Activated CD8-positive, alpha-beta memory T cell treated with anti-CD3 and anti-CD28 coated beads for 1 hour (primary cell): ENCODE measurements at regions not wholly inside any gene's neighbourhood (a gene's known extent, or its start where the extent isn't known, plus 50 kb on each side); places are given as distances from the start of the nearest gene placed in this dataset.
"Not testable (repeated sequence)": the region's sequence is repeated elsewhere in the genome, so short reads cannot be mapped to it uniquely, and the experiment has no call there.

Experiments
- DNase-seq, 2 donors: peaks; one replicate each; pipeline ENCODE4 v3.0.0-alpha.2; 2020; ENCODE audit warnings: low read depth in 1 of 2; ENCODE audit errors: extremely low read depth in 1 of 2

DNA sequence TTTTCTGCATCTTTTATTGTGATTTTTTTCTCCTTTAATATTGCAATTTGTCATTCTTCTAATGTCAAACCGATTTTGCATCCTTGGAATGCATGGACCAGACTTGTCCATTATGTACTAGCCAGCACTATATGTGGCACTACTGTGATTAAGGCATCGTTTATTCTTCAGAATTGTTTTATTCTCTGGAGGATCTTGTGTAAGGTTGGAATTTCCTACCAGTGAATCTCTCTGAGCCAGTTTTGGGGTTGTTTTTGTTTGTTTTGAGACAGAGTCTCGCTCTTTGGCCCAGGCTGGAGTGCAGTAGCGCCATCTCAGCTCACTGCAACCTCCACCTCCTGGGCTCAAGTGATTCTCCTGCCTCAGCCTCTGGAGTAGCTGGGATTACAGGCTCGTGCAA lies 58.5 kb downstream of the IGLL5 start:
- no peak for DNase-seq

- no peak for DNase-seq
Measured at GRCh38 chr22:22948651-22949571, 61.3 kb downstream of the IGLL5 start.

DNA sequence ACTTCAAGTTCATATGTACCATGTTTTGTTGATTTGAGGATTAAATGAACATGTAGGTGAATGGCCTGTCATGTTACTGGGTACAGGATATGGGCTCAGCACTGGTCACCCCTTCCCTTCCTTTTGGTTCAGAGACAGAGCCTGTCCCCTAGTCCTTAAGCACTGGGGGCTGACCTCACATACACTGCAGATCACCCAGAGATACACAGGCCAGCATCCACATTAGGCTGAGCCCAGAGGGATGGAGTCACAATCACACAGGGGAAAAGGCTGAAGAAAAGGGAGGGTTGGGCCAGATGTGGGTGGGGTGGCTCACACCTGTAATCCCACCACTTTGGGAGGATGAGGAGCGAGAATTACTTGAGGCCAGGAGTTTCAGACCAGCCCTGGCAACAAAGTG lies 62.3 kb downstream of the IGLL5 start:
- no peak for DNase-seq

DNA sequence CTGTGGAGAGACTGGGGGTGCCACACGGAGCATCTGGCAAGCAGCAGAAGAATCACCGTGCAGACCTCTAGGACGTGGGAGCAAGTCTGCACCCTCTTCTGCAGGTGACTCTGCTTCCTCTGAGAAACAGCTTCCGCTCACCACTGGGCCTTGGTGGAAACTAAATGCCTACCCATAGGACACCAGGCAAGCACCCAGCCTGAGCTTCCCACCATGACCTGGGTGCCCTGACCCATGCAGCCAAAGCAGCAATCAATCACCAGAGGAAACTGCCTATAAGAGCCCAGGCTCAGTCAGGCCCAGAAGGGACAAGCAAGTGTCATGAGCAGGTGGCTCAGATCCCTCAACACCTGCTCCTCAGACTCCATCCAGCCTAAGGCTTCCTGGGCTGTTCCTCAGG lies 63.4 kb downstream of the IGLL5 start:
- no peak for DNase-seq

- no peak for DNase-seq
Measured at GRCh38 chr22:22952531-22953280, 65.1 kb downstream of the IGLL5 start.

DNA sequence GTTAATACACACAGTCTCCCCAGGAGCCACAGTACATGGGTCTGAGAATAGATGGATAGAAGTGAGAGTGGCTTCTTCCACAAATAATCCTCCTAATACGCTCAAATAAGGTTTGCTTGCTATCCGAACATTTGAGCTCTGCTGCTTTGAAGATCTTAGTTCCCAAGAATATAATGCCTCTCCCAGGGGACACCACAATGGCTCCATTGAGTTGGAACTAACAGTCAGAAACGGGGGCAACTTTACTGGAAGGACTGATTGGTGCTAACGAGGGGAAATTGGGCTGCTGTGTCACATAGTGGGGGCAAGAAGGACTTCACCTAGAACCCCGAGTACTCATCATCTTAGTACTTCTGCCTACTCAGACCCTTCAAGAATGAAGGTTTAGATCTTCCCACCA lies 66.2 kb downstream of the IGLL5 start:
- no peak for DNase-seq

- no peak for DNase-seq
Measured at GRCh38 chr22:22954656-22955055, 67.0 kb downstream of the IGLL5 start.

GRCh38 chr22:22955276-22955798 lies 67.7 kb downstream of the IGLL5 start:
- DNase-seq: no peak

- peak; percentile 27 to 41 for DNase-seq
Measured at GRCh38 chr22:22955866-22956535, 68.4 kb downstream of the IGLL5 start.

DNA sequence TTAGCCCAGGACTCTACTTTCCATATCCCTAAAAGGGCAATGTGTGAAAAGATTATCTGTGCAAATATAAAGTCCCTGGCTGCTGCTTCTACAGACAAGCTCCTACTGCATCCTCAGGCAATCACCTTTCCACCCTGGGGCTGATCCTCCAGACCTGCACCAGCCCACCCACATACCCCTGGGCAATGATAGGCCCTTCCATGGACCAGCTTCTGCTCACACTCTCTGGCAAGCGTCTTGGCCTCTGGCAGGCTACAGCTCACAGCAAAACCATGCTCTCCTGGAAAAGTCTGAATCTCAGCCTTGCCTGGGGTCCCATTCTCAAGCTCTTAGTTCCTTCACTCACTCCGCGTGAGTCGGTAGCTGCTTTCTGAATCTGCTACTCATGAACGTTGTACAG lies 69.5 kb downstream of the IGLL5 start:
- no peak for DNase-seq

- DNase-seq: no peak
Measured at GRCh38 chr22:22958621-22959020, 71.0 kb downstream of the IGLL5 start.

- DNase-seq: peak; percentile 50 to 56
Measured at GRCh38 chr22:22959147-22959827, 71.7 kb downstream of the IGLL5 start.

DNA sequence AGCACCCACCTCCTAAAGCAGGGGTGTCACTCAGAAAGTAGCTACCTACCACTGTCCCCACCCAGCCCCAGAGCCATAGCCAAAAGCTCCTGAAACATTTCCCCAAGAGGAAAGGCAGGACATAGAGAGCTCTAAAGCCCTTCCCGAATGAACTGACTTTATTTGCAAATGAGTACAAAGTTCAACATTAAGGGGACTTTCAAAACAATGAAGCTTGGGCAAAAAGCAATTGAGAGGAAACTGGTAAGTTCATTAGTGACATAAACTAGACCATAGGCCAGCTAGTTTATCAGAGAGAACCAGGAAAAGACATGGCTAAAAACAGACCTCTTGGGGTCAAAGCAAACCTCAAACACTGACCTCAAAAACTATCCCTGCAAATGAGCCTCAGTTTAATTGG lies 72.7 kb downstream of the IGLL5 start:
- DNase-seq: no peak

DNA sequence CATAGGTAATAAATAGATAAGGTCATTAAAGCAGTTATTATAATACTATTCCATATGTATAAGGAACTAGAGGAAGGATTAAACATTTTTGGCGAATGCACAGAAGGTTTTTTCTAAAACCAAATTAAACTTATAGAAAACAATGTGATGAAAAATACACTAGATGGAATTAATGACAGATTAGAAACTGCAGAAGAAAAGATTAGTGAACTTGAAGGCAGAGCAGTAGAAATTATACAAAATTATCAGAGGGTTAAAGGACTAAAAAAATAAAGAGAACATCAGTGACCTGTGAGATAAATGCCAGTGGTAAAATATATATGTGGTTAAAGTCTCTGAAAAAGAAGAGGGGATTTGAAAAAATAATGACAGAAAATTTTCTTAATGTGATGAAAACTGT lies 74.0 kb downstream of the IGLL5 start:
- no peak for DNase-seq

DNA sequence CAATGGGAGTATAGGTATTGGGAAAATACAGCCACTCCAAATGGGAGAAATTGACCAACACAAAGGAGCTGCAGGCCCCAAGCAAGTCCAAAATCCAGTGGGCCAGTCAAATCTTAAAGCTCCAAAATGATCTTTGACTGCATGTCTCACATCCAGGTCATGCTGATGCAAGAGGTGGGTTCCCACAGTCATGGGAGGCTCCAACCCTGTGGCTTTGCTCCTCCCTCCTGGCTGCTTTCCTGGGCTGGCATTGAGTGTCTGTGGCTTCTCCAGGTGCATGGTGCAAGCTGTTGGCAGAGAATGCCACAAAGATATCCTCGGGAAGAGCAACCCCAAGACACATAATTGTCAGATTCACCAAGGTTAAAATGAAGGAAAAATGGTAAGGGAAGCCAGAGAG lies 80.8 kb downstream of the IGLL5 start:
- no peak for DNase-seq

- not testable (repeated sequence) for DNase-seq
Measured at GRCh38 chr22:22972605-22973004, 85.0 kb downstream of the IGLL5 start.

DNA sequence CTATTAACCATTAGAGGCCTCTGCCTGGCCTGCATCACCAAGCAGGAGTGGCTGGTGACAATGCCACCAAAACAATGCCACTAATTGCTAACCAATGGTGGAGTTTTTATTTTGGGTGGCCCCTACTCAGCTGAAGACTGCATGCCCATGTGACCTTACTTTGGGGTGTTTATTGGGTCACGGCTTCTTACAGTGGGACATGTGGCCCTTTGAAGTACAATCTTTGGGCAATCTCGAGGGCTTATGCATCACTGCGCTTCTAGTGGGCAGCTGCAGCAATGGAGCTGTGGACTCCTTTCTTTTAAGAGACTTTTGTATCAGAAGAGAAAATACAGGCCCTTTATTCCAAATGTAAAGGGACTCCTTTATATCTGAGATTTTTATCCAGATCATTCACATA lies 85.7 kb downstream of the IGLL5 start:
- DNase-seq: no peak

- DNase-seq: no peak
Measured at GRCh38 chr22:22974156-22974555, 86.5 kb downstream of the IGLL5 start.

DNA sequence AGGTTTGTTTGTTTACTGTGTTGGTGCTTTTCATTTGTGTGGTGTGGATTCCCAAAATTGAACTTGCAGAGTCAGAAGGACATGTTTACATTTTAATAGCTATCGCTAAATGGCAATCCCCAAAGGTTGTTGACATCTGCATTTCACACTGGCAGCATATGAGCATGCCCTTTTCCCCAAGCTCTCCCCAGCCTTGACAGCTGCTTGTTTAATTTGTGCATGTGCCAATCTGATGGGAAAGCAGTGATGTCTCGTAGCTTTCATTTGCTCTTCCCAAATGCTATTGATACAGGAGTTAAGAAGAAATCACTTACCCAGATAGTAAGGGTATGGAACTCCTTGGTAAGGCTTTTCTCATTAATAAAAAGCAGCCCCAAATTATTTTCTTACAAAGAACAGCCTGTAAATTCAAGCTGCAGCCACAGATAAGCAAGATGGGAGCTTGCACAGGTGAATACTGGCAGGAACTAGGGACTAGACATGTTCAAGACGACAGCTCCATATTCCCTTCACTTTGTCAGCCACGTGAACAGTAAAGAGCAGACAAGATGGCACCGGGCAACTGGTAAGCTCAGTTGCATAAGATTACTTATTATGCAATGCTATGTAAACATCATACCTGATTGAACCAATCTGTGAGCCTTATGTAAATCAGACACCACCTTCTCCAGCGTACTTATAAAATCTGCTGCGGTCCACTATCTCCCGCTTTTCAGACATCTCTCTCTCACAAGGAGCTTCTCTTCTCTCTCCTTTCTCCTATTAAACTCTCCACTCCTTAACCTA lies 87.4 kb downstream of the IGLL5 start:
- DNase-seq: no peak
